Neural progenitor cell (in vitro differentiated cells): ENCODE measurements at regions not wholly inside any gene's neighbourhood (a gene's known extent, or its start where the extent isn't known, plus 50 kb on each side); places are given as distances from the start of the nearest gene placed in this dataset.

Experiments
- DNase-seq: peaks from one replicate; pipeline ENCODE4 v3.0.0-alpha.2; 2016; ENCODE audit warnings: low spot score
- H2AFZ ChIP-seq: fragments of 200-600 bp; sonication (generic); replicated peaks from 2 replicates; pipeline ENCODE4 v1.6.1; 2016; ENCODE audit warnings: antibody characterized with exemption
- H3F3A ChIP-seq: fragments of 200-600 bp; sonication (generic); 2 replicates; pipeline ENCODE4 v1.6.1; 2016; ENCODE audit warnings: antibody characterized with exemption, low read depth
- H3K27ac ChIP-seq: fragments of 200-600 bp; sonication (generic); 2 replicates; pipeline ENCODE4 v1.5.1; 2016; ENCODE audit warnings: mild to moderate bottlenecking
- H3K27me3 ChIP-seq: fragments of 200-600 bp; sonication (generic); 2 replicates; pipeline ENCODE4 v1.6.1; 2016; ENCODE audit warnings: mild to moderate bottlenecking, moderate library complexity
- H3K36me3 ChIP-seq: fragments of 200-600 bp; sonication (generic); 2 replicates; pipeline ENCODE4 v1.5.1; 2016
- H3K4me1 ChIP-seq: fragments of 200-600 bp; sonication (generic); 2 replicates; pipeline ENCODE4 v1.6.1; 2016; ENCODE audit warnings: mixed run types
- H3K4me2 ChIP-seq: fragments of 200-600 bp; sonication (generic); 2 replicates; pipeline ENCODE4 v1.6.1; 2016
- H3K4me3 ChIP-seq: fragments of 200-600 bp; sonication (generic); 2 replicates; pipeline ENCODE4 v1.5.1; 2016
- H3K79me2 ChIP-seq: fragments of 200-600 bp; sonication (generic); 2 replicates; pipeline ENCODE4 v1.6.1; 2016; ENCODE audit warnings: low read depth
- H3K9ac ChIP-seq: fragments of 200-600 bp; sonication (generic); 2 replicates; pipeline ENCODE4 v1.6.1; 2016
- H3K9me3 ChIP-seq: fragments of 200-600 bp; sonication (generic); 2 replicates; pipeline ENCODE4 v1.5.1; 2016; ENCODE audit warnings: low read depth
- H4K20me1 ChIP-seq: fragments of 200-600 bp; sonication (generic); 2 replicates; pipeline ENCODE4 v1.6.1; 2016; ENCODE audit warnings: low read depth
- H3K27ac Mint-ChIP-seq: 3 replicates; pipeline ENCODE4 v1.8.0; 2021; ENCODE audit warnings: mixed read lengths
- H3K27me3 Mint-ChIP-seq: 2 replicates; pipeline ENCODE4 v1.8.0; 2022; ENCODE audit warnings: low read depth, mild to moderate bottlenecking, inconsistent platforms, moderate library complexity, mixed read lengths; ENCODE audit not compliant: insufficient read depth
- H3K36me3 Mint-ChIP-seq: 3 replicates; pipeline ENCODE4 v1.8.0; 2021; ENCODE audit warnings: mixed read lengths
- H3K4me1 Mint-ChIP-seq: 3 replicates; pipeline ENCODE4 v1.8.0; 2021; ENCODE audit warnings: mixed read lengths
- H3K4me3 Mint-ChIP-seq: 3 replicates; pipeline ENCODE4 v1.8.0; 2021; ENCODE audit warnings: mild to moderate bottlenecking, moderate library complexity, mixed read lengths
- H3K9me3 Mint-ChIP-seq: 3 replicates; pipeline ENCODE4 v1.8.0; 2020; ENCODE audit warnings: mixed read lengths
- EZH2 ChIP-seq: fragments of 200-600 bp; sonication (generic); IDR thresholded peaks from 2 replicates; pipeline ENCODE4 v1.6.1; 2017; ENCODE audit warnings: antibody characterized with exemption, mild to moderate bottlenecking, moderate library complexity
- EZH2phosphoT487 ChIP-seq: fragments of 200-600 bp; sonication (generic); IDR thresholded peaks from 2 replicates; pipeline ENCODE4 v1.6.1; 2017; ENCODE audit warnings: antibody characterized with exemption
- TF ChIP-seq, protein P1 (sequence below): fragments of 200-600 bp; sonication (generic); IDR thresholded peaks from 2 replicates; pipeline ENCODE4 v1.5.1; 2017; ENCODE audit warnings: antibody characterized with exemption, mild to moderate bottlenecking

DNA sequence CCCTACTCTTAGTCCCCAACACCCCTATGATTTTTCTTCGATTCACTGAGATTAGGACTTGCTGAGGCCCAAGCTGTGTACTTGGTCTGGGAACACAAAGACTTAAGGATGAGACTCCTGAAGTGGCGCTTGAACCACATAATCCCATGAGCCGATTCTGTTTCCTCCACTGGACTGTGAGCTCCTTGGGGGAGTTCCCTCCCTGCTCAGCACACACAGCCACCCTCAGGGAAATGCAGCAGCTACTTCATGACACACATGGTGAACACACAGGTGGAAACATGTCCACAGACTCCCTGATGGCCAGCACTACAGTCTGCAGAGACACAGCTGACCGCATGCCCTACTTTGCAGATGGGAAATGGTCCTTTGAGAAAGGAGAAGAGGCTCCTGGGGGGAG, 101.1 kb downstream of the C5orf15 start:
- Mint-ChIP-seq H3K9me3 (no peaks in the 10 kb centered on the region), H3K36me3 (no peaks in the 10 kb centered on the region), H3K27me3 (peaks cover 6% of the 10 kb centered on the region), H3K4me3 (no peak overlapping the region), H3K4me1 (peaks cover 10% of the 10 kb centered on the region), H3K27ac (peak overlapping the region; percentile 27)
- H3K4me3 ChIP-seq = no peak overlapping the region
- no peaks in the 10 kb centered on the region for H3F3A ChIP-seq
- peaks cover 8% of the 10 kb centered on the region for H3K4me1 ChIP-seq
- no peak overlapping the region for H3K9ac ChIP-seq
- TF ChIP-seq EZH2phosphoT487 = no peak
- TF ChIP-seq EZH2 = no peak
- TF ChIP-seq, protein P1, sequence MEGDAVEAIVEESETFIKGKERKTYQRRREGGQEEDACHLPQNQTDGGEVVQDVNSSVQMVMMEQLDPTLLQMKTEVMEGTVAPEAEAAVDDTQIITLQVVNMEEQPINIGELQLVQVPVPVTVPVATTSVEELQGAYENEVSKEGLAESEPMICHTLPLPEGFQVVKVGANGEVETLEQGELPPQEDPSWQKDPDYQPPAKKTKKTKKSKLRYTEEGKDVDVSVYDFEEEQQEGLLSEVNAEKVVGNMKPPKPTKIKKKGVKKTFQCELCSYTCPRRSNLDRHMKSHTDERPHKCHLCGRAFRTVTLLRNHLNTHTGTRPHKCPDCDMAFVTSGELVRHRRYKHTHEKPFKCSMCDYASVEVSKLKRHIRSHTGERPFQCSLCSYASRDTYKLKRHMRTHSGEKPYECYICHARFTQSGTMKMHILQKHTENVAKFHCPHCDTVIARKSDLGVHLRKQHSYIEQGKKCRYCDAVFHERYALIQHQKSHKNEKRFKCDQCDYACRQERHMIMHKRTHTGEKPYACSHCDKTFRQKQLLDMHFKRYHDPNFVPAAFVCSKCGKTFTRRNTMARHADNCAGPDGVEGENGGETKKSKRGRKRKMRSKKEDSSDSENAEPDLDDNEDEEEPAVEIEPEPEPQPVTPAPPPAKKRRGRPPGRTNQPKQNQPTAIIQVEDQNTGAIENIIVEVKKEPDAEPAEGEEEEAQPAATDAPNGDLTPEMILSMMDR = no peak
- H3K9me3 ChIP-seq = no peaks in the 10 kb centered on the region
- DNase-seq = no peak
- no peaks in the 10 kb centered on the region for H4K20me1 ChIP-seq
- no peak overlapping the region for H2AFZ ChIP-seq
- no peaks in the 10 kb centered on the region for H3K79me2 ChIP-seq
- H3K36me3 ChIP-seq = no peaks in the 10 kb centered on the region
- no peak overlapping the region for H3K27ac ChIP-seq
- H3K27me3 ChIP-seq = peaks cover 7% of the 10 kb centered on the region
- no peak overlapping the region for H3K4me2 ChIP-seq

DNA sequence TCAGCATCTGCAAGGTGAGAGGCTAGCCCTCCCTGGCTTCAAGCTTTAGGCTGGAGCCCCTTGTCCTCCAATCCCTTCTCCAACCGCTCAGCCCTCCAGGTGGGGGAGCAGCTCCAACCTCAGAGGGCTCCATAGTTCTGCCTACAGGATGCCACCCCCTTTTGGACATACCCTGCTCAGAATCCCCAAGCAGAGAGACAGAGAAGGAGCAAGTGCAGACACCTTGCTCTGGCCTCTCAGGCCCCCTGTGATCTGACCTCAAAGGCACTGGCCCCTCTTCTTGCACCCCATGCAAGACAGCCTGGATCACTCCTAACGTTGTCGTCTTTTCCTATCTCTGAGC, 101.6 kb downstream of the C5orf15 start:
- H3K9me3 Mint-ChIP-seq = no peaks in the 10 kb centered on the region
- DNase-seq = no peak
- no peak overlapping the region for H2AFZ ChIP-seq
- H3K36me3 ChIP-seq = no peaks in the 10 kb centered on the region
- H3K27me3 ChIP-seq = peaks cover 7% of the 10 kb centered on the region
- H4K20me1 ChIP-seq = no peaks in the 10 kb centered on the region
- no peaks in the 10 kb centered on the region for H3K9me3 ChIP-seq
- TF ChIP-seq EZH2 = no peak
- no peak for TF ChIP-seq EZH2phosphoT487
- TF ChIP-seq, protein P1 = no peak
- peaks cover 10% of the 10 kb centered on the region for H3K4me1 Mint-ChIP-seq
- H3K4me3 Mint-ChIP-seq = no peak overlapping the region
- H3K27ac Mint-ChIP-seq = peak overlapping the region; percentile 27
- H3K9ac ChIP-seq = no peak overlapping the region
- H3K79me2 ChIP-seq = no peaks in the 10 kb centered on the region
- H3F3A ChIP-seq = no peaks in the 10 kb centered on the region
- peaks cover 6% of the 10 kb centered on the region for H3K27me3 Mint-ChIP-seq
- H3K4me1 ChIP-seq = peaks cover 8% of the 10 kb centered on the region
- no peak overlapping the region for H3K4me3 ChIP-seq
- H3K36me3 Mint-ChIP-seq = no peaks in the 10 kb centered on the region
- no peak overlapping the region for H3K4me2 ChIP-seq
- H3K27ac ChIP-seq = no peak overlapping the region

DNA sequence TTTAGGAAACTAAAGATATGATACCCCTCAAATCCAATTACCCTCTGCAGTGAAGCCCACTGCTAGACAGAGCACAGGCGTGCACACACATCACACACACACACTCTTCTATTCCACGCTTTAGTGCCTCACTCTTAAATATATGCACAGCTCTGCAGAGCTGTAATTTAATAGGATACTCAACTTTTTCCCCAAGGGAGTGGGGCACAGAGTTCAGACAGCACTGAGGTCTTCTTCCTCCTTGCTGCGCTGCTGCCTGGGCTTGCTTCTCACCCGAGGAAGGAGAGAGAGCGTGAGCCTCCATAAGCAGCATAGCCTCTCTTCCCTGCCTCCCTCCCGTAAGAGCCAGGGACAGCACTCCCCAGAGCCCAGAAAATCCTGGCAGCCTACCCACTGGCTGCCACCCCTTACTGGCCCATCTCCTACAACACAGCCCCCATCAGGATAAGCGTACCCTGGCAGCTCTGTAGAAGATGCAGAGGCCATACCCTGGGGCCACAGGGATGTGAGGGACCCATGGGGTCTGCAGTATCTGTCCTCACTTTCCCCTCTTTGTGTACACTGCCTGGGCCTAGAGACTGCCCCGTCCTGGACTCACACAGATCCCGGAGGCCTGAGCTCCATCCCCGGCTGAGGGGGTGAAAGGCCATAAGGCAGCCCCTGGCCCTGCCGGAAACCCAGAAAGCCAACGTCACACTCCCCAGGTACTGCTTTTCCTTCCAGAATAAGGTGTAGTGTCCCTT, 102.1 kb downstream of the C5orf15 start:
- H3F3A ChIP-seq = no peaks in the 10 kb centered on the region
- no peaks in the 10 kb centered on the region for H3K36me3 ChIP-seq
- H3K4me1 ChIP-seq = peaks cover 6% of the 10 kb centered on the region
- peaks cover 6% of the 10 kb centered on the region for H3K27me3 Mint-ChIP-seq
- H3K9ac ChIP-seq = no peak overlapping the region
- TF ChIP-seq EZH2 (no peak), EZH2phosphoT487 (no peak)
- TF ChIP-seq, protein P1 = no peak
- no peaks in the 10 kb centered on the region for H3K79me2 ChIP-seq
- peaks cover 7% of the 10 kb centered on the region for H3K27me3 ChIP-seq
- no peaks in the 10 kb centered on the region for H3K36me3 Mint-ChIP-seq
- H3K4me2 ChIP-seq = no peak overlapping the region
- no peak overlapping the region for H2AFZ ChIP-seq
- no peaks in the 10 kb centered on the region for H3K9me3 Mint-ChIP-seq
- no peaks in the 10 kb centered on the region for H4K20me1 ChIP-seq
- no peaks in the 10 kb centered on the region for H3K9me3 ChIP-seq
- H3K27ac ChIP-seq = no peak overlapping the region
- H3K27ac Mint-ChIP-seq = no peak overlapping the region
- H3K4me3 Mint-ChIP-seq = no peak overlapping the region
- peaks cover 10% of the 10 kb centered on the region for H3K4me1 Mint-ChIP-seq
- no peak for DNase-seq
- H3K4me3 ChIP-seq = no peak overlapping the region
